Urinary bladder (tissue), 3 donors: ENCODE measurements at regions not wholly inside any gene's neighbourhood (a gene's known extent, or its start where the extent isn't known, plus 50 kb on each side); places are given as distances from the start of the nearest gene placed in this dataset.
A peak's percentile ranks its signal among the peaks of the same experiment; 100 is the strongest.

Source experiments
- DNase-seq: peaks from one replicate; pipeline ENCODE4 v3.0.0-alpha.2; 2015; ENCODE audit errors: extremely low spot score
- H3K27ac ChIP-seq: one replicate; pipeline ENCODE4 v1.5.1; 2013; ENCODE audit warnings: low read depth, mild to moderate bottlenecking, moderate library complexity
- H3K36me3 ChIP-seq: one replicate; pipeline ENCODE4 v1.6.1; 2013; ENCODE audit warnings: mild to moderate bottlenecking, moderate library complexity; ENCODE audit not compliant: insufficient read depth
- H3K4me1 ChIP-seq: one replicate; pipeline ENCODE4 v1.6.1; 2013; ENCODE audit warnings: mild to moderate bottlenecking, moderate library complexity; ENCODE audit not compliant: insufficient read depth
- H3K4me3 ChIP-seq: one replicate; pipeline ENCODE4 v1.5.1; 2013; ENCODE audit warnings: low read depth, low read length
- WGBS: extraction: QIAGEN DNeasy Blood & Tissue Kit; methylation state at CpG from one replicate; pipeline ENCODE4 v1.1.7; 2013; 5-methylcytosine and 5-hydroxymethylcytosine counted together
- donor health status: healthy with polysubstance abuse.
- donor health status: healthy.

DNA sequence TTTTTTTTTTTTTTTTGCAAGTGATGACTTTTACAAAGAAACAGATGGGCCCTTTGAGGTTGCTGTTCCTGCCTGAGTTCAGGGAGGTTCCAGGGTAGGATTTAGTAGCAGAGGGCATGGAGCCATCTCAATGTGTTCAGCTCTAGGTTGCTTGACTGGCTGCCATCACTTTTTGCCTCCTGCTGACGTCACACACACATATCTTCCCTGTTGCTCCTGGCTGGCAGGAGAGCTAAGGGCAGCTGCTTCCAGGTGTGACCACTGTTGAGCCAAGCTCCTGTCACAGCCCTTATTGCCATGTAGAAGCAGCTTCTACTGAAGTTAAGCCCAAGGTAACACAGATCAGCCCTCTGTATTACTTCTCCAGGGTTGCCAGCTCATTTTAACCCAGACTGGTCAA is 394.2 kb upstream of the SPRED2 start:
- no peak overlapping the region for H3K27ac ChIP-seq
- no peak overlapping the region for H3K4me3 ChIP-seq
- no peaks in the 10 kb centered on the region for H3K36me3 ChIP-seq
- DNase-seq = no peak
- H3K4me1 ChIP-seq = no peaks in the 10 kb centered on the region
- 52% methylated on average over 1 of the region's 1 CpG for WGBS

DNA sequence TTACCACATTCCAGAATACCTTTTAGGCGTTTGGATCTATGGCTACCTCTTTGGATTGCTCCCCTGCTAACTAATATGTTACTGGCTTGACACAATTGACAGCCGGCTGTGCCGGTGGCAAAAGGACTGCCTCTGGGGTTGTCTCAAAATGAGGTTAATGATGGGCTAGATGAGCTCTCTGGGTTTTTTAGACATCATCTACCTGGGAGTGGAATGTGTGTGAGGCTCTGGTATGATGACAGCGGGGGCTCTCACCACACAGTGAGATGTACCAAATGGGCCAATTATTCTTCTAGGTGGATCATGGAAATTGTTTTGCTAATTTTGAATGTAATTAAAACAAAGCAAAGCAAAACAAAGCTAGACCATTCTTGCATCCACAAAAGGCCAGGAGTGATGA is 391.1 kb upstream of the SPRED2 start:
- no peaks in the 10 kb centered on the region for H3K36me3 ChIP-seq
- no peaks in the 10 kb centered on the region for H3K4me1 ChIP-seq
- no peak overlapping the region for H3K27ac ChIP-seq
- DNase-seq = no peak
- no peak overlapping the region for H3K4me3 ChIP-seq
- WGBS = 83% methylated on average over 4 of the region's 4 CpGs

DNA sequence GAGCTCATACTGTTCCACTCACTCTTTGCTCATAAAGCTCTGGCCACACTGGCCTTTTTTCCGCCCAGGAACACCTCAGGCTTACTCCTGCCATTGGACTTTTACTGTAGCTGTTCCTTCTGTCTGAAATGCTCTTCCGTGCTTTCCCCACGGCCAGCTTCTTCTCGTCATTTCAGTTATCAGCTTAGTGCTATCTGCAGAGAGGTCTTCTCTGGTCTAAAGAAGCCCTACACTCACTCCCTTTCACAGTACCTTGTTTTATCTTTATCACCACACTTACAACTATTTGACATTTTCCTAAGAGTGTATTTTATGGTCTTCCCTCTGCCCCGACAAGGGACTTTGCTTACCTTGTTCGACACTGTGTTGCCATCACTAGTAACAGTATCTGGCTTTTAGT is 388.1 kb upstream of the SPRED2 start:
- H3K4me1 ChIP-seq = no peaks in the 10 kb centered on the region
- H3K27ac ChIP-seq = no peak overlapping the region
- 71% methylated on average over 6 of the region's 6 CpGs for WGBS
- no peak for DNase-seq
- no peak overlapping the region for H3K4me3 ChIP-seq
- H3K36me3 ChIP-seq = no peaks in the 10 kb centered on the region

DNA sequence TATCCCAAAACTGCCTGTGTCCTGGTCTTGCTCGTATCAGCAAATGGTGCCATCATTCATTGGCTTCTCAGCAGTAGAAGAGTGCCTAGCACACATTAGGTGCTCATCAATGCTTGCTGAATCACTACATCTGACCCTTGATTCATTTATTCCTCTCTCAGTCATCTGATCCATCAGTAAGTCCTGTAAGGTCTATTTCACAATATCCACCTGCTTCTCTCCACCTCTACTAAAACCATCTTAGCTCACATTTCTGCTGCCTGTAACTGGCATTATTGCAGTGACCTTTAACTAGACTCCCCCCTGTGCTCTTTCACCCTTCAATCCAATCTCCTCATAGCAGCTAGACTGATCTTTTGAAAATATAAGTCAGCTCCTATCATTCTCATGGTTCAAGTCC is 387.6 kb upstream of the SPRED2 start:
- no peaks in the 10 kb centered on the region for H3K4me1 ChIP-seq
- H3K36me3 ChIP-seq = no peaks in the 10 kb centered on the region
- no peak overlapping the region for H3K4me3 ChIP-seq
- no peak for DNase-seq
- no peak overlapping the region for H3K27ac ChIP-seq
- 92% methylated on average over 1 of the region's 1 CpG for WGBS

DNA sequence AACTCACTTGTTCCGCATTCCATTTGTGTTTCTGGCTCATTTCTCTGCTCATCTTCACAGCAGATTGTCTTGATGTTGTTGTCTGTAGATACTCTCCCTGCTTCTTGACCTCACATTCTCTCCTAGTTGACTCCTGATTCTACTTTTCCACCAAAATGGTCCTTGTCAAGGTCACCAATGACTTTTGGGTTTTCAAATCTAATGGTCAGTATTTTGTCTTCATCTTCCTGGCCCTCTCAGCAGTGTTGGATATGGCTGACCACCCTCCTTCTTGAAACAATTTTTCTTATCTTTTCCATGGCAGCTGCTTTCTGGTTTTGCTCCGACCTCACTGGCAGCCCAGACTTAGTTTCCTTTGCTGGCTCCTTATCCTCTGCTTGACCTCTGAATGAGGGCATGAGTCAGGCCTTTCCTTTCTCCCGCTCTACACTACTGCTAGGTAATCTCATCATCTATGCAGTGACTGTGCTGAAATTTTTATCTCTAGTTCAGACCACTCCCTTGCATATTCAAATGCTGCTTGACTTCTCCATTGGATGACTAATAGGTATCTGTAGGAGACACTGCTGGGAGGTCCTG is 386.6 kb upstream of the SPRED2 start:
- Histone ChIP-seq H3K4me1 (no peaks in the 10 kb centered on the region), H3K4me3 (no peak overlapping the region), H3K27ac (no peak overlapping the region), H3K36me3 (no peaks in the 10 kb centered on the region)
- 65% methylated on average over 3 of the region's 3 CpGs for WGBS
- DNase-seq = no peak

DNA sequence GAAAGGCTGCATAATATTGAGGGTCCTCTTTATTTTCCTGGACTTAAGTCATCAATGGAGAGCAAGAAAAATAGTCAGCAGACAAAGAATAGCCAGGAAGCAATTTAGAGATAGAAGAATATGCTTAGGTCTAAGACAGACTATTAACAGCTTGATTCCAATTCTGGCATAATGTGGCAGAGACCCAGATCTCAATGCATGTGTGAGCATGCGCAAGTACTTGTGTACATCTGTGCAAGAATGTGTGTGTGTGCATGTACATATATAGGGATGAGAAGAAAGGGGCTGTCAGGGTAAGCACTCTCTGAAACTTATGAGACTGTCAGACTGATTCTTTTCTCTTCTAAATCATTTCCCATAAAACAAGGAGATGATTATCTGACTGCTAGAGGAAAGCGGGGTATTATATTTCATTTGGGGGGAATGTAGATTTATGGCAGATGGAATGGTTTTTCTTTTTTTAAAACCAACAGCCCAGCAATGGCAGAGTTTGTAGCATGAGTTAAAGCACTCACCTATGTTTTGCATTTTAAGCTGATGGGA is 381.3 kb upstream of the SPRED2 start:
- 81% methylated on average over 2 of the region's 2 CpGs for WGBS
- no peak overlapping the region for H3K27ac ChIP-seq
- no peaks in the 10 kb centered on the region for H3K36me3 ChIP-seq
- no peak overlapping the region for H3K4me3 ChIP-seq
- DNase-seq = peak; percentile 31
- no peaks in the 10 kb centered on the region for H3K4me1 ChIP-seq

DNA sequence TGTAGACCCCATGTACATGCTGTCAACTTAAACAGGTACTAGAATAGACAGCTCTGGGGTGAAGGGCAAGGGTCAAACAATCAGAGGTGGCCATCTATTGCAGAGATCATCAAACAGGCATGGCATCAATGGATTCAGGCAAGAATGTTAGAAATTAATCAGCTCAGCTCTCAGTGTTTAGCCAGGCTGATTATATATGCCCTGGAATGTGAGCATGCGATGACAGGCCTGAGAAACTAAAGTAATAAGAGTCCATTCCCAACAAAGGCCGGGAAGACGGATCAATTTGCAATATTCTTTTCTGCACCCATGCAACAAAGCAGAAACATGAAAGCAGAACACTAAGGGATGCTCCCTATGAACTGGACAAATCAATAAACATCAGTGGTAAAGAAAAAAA is 380.5 kb upstream of the SPRED2 start:
- Histone ChIP-seq H3K36me3 (no peaks in the 10 kb centered on the region), H3K4me3 (no peak overlapping the region), H3K4me1 (no peaks in the 10 kb centered on the region), H3K27ac (no peak overlapping the region)
- DNase-seq = no peak
- 85% methylated on average over 3 of the region's 3 CpGs for WGBS

DNA sequence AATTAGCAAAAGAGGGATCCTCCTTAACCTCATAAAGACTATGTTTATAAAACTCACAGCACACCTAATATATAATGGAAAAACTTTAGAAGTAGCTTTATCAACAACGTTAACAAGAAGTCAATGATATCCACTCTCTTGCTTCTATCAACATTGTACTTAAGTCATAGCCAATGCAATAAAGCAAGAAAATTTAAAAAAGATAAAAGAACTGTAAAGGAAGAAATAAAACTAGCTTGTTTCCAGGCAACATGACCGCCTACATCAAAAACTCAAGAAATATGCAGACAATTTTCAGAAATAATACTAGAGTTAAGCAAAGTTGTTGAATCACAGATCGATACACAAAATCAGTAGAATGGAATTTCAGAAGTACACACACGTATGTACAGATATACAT is 375.5 kb upstream of the SPRED2 start:
- no peak for DNase-seq
- H3K4me3 ChIP-seq = no peak overlapping the region
- H3K27ac ChIP-seq = no peak overlapping the region
- H3K4me1 ChIP-seq = no peaks in the 10 kb centered on the region
- WGBS = 92% methylated on average over 4 of the region's 4 CpGs
- no peaks in the 10 kb centered on the region for H3K36me3 ChIP-seq

DNA sequence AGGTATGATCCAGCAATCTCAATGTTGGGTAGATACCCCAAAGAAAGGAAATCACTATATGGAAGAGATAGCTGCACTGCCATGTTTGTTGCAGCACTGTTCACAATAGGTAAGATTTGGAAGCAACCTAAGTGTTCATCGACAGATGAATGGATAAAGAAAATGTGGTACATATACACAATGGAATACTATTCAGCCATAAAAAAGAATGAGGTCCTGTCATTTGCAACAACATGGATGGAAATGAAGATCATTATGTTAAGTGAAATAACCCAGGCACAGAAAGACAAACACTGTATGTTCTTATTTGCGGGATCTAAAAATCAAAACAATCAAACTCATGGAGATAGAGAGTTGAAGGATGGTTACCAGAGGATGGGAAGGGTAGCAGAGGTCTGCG is 372.4 kb upstream of the SPRED2 start:
- Histone ChIP-seq H3K27ac (no peak overlapping the region), H3K36me3 (no peaks in the 10 kb centered on the region), H3K4me3 (no peak overlapping the region), H3K4me1 (no peaks in the 10 kb centered on the region)
- 98% methylated on average over 3 of the region's 3 CpGs for WGBS
- no peak for DNase-seq

DNA sequence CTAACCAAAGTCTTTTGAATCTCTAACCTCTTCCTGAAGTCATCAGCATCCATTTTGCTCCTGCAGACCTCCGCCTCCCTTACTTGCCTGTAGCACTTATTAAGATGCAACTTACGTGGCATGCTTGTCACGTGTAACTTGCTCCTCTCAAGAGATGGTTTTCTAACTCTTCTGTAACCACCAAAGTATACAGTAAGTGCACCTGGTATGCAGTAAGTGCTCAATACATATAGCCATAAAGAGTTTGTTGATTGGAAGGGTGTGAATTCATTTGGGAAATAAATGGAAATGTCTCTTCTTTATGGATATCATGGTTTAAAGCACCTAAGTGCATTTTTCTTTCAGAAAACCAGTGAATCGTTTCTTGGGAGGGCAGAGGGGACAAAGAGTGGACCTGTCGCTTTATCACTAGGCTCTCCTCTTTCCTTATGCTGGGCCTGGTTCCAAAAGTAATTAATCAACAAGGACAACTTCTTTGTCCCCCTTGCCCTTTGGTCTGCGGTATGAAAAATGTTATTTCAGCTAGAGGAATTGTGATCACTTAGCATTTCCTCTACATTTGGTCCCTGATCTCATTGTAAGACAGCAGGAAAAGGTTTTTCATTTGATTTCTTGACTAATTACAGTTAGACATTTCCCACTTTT is 370.0 kb upstream of the SPRED2 start:
- no peaks in the 10 kb centered on the region for H3K36me3 ChIP-seq
- DNase-seq = no peak
- no peak overlapping the region for H3K27ac ChIP-seq
- H3K4me3 ChIP-seq = no peak overlapping the region
- 76% methylated on average over 6 of the region's 6 CpGs for WGBS
- H3K4me1 ChIP-seq = no peaks in the 10 kb centered on the region

DNA sequence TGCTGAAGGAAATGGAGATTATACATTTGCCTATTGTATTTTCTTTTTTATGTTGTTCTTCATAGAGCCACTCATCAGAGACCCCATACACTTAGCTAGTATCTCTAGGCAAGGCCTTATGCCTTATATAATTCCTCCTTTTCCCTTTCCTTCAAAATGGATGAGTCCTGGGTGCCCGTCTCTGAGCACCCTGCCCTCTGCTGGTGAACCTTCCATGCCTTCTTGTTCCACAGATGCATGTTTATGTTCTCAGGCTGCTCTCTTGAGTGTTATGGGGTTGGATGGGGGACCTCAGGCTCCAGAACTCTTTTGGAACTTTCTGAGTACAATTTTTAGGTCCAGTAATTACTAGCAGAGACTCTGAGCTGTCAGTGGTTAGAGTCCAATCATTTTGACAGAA is 368.6 kb upstream of the SPRED2 start:
- WGBS = 78% methylated on average over 1 of the region's 1 CpG
- Histone ChIP-seq H3K27ac (no peak overlapping the region), H3K4me1 (no peaks in the 10 kb centered on the region), H3K4me3 (no peak overlapping the region), H3K36me3 (no peaks in the 10 kb centered on the region)
- DNase-seq = no peak

DNA sequence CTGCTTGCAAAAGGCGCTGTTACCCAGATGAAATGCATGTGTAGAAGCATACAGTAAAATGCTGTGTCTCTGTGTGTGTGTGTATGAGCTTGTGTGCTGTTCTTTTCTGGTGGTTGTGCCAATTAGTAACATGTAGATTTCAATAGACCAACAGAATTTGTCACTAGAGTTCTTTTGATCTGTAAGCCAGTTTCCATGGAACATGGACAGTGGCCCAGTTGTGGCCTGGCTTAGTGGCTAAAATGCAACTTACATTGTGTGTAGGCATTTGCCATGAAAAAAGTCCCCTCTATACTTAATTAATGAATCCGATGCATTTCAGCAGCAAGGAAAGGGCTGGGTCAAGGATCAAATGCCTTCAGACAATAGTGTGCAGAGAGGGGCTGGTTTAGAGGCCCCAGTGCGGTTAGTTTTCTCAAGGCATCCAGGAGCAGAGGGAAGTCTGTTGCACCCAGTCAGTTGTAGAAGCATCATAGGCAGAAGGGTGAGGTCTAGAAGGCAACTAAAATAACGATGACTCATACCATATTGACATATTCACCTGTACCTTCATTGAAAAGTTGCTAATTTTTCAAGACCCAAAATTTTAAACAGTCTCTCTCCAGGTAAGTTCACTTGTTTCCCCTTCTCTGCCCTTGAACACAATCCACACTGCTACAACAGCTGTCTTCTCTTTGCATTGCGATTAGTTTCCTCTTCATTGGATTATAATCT is 366.9 kb upstream of the SPRED2 start:
- Histone ChIP-seq H3K4me3 (no peak overlapping the region), H3K36me3 (no peaks in the 10 kb centered on the region), H3K4me1 (no peaks in the 10 kb centered on the region), H3K27ac (no peak overlapping the region)
- DNase-seq = no peak
- 93% methylated on average over 5 of the region's 5 CpGs for WGBS

DNA sequence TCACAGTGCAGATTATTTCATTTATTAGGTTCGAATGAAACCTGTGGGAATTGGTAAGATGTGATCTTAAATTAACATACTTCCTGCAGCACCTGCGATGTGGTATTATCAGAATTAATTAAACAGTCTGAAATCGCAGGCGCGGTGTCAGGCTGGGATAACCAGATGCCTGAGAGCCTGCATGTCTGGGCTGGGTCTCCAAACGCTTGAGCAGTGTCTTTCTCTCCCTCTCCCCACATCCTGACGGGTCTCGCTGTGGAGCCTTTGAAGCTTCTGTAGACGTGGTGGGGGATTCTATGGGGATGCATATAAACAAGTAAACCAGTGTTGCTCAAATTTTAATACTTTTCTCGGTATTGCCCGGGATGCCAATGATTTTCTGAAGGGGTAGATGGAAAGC is 366.2 kb upstream of the SPRED2 start:
- Histone ChIP-seq H3K27ac (no peak overlapping the region), H3K4me3 (no peak overlapping the region), H3K36me3 (no peaks in the 10 kb centered on the region), H3K4me1 (no peaks in the 10 kb centered on the region)
- 93% methylated on average over 11 of the region's 11 CpGs for WGBS
- no peak for DNase-seq

DNA sequence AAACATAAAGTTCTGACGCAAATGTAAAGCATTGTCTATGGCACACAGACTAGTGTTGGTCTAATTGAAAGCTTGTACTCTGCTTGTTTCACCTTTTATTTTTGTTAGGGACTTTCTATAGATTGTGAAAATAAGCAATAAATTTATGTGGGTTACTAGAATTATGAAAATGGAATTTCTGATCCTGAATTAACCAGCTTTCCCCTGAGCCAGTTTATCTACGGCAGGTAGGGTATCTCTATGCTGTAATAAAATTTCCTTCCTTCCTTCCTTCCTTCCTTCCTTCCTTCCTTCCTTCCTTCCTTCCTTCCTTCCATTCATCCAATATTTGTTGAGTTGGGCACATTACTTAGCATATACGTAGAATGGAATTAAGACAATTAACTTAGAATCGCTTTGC is 362.6 kb upstream of the SPRED2 start:
- DNase-seq = no peak
- Histone ChIP-seq H3K4me1 (no peaks in the 10 kb centered on the region), H3K27ac (no peak overlapping the region), H3K36me3 (no peaks in the 10 kb centered on the region), H3K4me3 (no peak overlapping the region)
- WGBS = 93% methylated on average over 4 of the region's 4 CpGs
